ENCODE measurements at regions not wholly inside any gene's neighbourhood (a gene's known extent, or its start where the extent isn't known, plus 50 kb on each side); places are given as distances from the start of the nearest gene placed in this dataset.

- TF ChIP-seq, protein P1, sequence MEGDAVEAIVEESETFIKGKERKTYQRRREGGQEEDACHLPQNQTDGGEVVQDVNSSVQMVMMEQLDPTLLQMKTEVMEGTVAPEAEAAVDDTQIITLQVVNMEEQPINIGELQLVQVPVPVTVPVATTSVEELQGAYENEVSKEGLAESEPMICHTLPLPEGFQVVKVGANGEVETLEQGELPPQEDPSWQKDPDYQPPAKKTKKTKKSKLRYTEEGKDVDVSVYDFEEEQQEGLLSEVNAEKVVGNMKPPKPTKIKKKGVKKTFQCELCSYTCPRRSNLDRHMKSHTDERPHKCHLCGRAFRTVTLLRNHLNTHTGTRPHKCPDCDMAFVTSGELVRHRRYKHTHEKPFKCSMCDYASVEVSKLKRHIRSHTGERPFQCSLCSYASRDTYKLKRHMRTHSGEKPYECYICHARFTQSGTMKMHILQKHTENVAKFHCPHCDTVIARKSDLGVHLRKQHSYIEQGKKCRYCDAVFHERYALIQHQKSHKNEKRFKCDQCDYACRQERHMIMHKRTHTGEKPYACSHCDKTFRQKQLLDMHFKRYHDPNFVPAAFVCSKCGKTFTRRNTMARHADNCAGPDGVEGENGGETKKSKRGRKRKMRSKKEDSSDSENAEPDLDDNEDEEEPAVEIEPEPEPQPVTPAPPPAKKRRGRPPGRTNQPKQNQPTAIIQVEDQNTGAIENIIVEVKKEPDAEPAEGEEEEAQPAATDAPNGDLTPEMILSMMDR (IDR thresholded peaks at IDR 0.05), result no peak
- TF ChIP-seq POLR2A (IDR thresholded peaks at IDR 0.05), result no peak
These were observed 152.3 kb upstream of the ANXA10 start for GRCh38 chr4:167939863-167940616.

Data from heart left ventricle (tissue), 13 donors.